ENCODE measurements at regions not wholly inside any gene's neighbourhood (a gene's known extent, or its start where the extent isn't known, plus 50 kb on each side); places are given as distances from the start of the nearest gene placed in this dataset.

- Histone ChIP-seq H3K9me1 (ENCODE audit: control insufficient read depth, insufficient read depth, low read length) (no peaks in the 10 kb centered on the region), H3K36me3 (ENCODE audit: control insufficient read depth, insufficient read depth, low read length) (no peaks in the 10 kb centered on the region), H3K79me2 (ENCODE audit: control insufficient read depth, insufficient read depth, low read length) (no peaks in the 10 kb centered on the region), H3K4me2 (ENCODE audit: insufficient read depth, low read length) (no peak overlapping the region), H3K9ac (ENCODE audit: insufficient read depth in 1 of 2, low read depth in 2 of 2, low read length in 2 of 2) (no peak overlapping the region), H3K27me3 (ENCODE audit: control insufficient read depth in 2 of 2, insufficient read depth in 2 of 2, low read length in 2 of 2) (no peaks in the 10 kb centered on the region; a peak in 3 of 5 replicates), H3K4me3 (no peak overlapping the region), H4K20me1 (replicated peaks; ENCODE audit: control insufficient read depth, insufficient read depth, low read length) (no peaks in the 10 kb centered on the region), H2AFZ (ENCODE audit: low read depth, low read length) (no peak overlapping the region), H3K9me3 (replicated peaks; ENCODE audit: control insufficient read depth, insufficient read depth, low read depth, low read length) (no peaks in the 10 kb centered on the region), H3K4me1 (replicated peaks in 1 of 2; ENCODE audit: control insufficient read depth in 2 of 2, insufficient read depth in 2 of 2, low read length in 2 of 2) (no peaks in the 10 kb centered on the region), H3K27ac (ENCODE audit: extremely low read depth, low read depth, low read length) (no peak overlapping the region)
- FAIRE-seq, result no peak
- POLR2A ChIA-PET, result no interaction called here
- CTCF ChIA-PET (ENCODE audit: low intra/inter-chr PET ratio), result no interaction called here
- 0% methylated on average over 2 of the region's 6 CpGs for WGBS (ENCODE audit: insufficient coverage, low coverage, missing lambda C conversion rate)
- no TSS peak for BruUV-seq (replicated peaks)
- intact Hi-C loops (cut with micrococcal nuclease) (no loop called here), in situ Hi-C loops (cut with MboI) (no loop called here)
- TF ChIP-seq ZNF282 (CRISPR knock-in tag; IDR thresholded peaks at IDR 0.05) (no peak), SMARCA4 (IDR thresholded peaks at IDR 0.05) (no peak), KLF1 (tag; IDR thresholded peaks at IDR 0.05) (no peak), FOXA1 (IDR thresholded peaks at IDR 0.05; ENCODE audit: borderline replicate concordance) (no peak), PHB (CRISPR knock-in tag; IDR thresholded peaks at IDR 0.05) (no peak), MEF2D (tag; conservative IDR thresholded peaks at IDR 0.05; ENCODE audit: low read depth) (no peak), SRSF9 (IDR thresholded peaks at IDR 0.05; ENCODE audit: borderline replicate concordance, low read depth, low read length) (no peak), STAT6 (CRISPR knock-in tag; IDR thresholded peaks at IDR 0.05) (no peak)
- TF ChIP-seq, protein P1, sequence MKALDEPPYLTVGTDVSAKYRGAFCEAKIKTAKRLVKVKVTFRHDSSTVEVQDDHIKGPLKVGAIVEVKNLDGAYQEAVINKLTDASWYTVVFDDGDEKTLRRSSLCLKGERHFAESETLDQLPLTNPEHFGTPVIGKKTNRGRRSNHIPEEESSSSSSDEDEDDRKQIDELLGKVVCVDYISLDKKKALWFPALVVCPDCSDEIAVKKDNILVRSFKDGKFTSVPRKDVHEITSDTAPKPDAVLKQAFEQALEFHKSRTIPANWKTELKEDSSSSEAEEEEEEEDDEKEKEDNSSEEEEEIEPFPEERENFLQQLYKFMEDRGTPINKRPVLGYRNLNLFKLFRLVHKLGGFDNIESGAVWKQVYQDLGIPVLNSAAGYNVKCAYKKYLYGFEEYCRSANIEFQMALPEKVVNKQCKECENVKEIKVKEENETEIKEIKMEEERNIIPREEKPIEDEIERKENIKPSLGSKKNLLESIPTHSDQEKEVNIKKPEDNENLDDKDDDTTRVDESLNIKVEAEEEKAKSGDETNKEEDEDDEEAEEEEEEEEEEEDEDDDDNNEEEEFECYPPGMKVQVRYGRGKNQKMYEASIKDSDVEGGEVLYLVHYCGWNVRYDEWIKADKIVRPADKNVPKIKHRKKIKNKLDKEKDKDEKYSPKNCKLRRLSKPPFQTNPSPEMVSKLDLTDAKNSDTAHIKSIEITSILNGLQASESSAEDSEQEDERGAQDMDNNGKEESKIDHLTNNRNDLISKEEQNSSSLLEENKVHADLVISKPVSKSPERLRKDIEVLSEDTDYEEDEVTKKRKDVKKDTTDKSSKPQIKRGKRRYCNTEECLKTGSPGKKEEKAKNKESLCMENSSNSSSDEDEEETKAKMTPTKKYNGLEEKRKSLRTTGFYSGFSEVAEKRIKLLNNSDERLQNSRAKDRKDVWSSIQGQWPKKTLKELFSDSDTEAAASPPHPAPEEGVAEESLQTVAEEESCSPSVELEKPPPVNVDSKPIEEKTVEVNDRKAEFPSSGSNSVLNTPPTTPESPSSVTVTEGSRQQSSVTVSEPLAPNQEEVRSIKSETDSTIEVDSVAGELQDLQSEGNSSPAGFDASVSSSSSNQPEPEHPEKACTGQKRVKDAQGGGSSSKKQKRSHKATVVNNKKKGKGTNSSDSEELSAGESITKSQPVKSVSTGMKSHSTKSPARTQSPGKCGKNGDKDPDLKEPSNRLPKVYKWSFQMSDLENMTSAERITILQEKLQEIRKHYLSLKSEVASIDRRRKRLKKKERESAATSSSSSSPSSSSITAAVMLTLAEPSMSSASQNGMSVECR (CRISPR knock-in tag; IDR thresholded peaks at IDR 0.05), result no peak
- ATAC-seq, result no peak
- DNase-seq (ENCODE audit: extremely low read depth in 1 of 4, low spot score in 3 of 4), result no peak
Observed at GRCh38 chr14:56896922-56897321, 86.6 kb upstream of the OTX2 start.

All from K562 (cell line).